ENCODE measurements at regions not wholly inside any gene's neighbourhood (a gene's known extent, or its start where the extent isn't known, plus 50 kb on each side); places are given as distances from the start of the nearest gene placed in this dataset.

DNA sequence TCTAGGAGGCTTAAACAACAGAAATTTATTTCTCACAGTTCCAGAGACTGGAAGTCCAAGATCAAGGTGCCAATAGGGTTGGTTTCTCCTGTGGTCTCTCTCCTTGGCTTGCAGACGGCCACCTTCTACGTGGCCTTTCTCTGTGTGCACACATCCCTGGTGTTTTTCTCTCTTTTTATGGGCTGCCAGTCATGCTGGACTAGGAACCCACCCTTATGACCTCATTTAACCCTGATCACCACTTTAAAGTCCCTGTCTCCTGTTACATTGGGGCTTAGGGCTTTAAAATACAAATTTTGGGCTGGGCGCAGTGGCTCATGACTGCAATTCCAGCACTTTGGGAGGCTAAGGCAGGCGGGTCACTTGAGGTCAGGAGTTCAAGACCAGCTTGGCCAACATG is 157.1 kb downstream of the TLE1 start:
- no peak for DNase-seq (ENCODE audit: low spot score)

- no peak for DNase-seq (ENCODE audit: low spot score)
Measured at GRCh38 chr9:81531511-81531910, 157.8 kb downstream of the TLE1 start.

GRCh38 chr9:81530846-81531245 is 158.5 kb downstream of the TLE1 start:
- DNase-seq (ENCODE audit: low spot score) = no peak

DNA sequence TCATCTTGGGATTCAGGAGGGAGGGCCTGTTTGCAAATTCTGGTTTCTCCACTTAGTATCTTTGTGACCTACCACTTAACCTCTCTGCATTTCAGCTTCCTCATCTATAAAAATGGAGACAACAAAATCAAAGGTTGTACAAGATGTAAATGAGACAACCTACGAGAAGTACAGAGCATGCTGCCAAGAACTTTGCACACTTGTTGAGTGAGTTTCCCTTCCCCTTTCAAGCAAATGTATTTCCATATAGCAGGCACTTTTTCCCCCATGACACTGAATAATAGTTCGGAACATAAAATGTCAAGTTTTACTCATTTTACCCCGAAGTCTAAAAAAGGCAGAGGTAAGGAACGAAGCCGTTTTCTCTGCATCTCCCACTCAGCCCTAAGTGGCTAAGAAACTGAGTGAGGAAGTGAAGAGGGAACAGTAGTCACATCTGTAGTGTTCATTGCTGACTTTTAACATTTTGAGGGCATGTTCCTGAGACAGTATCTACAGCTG is 159.0 kb downstream of the TLE1 start:
- no peak for DNase-seq (ENCODE audit: low spot score)

- DNase-seq (ENCODE audit: low spot score) = no peak
Measured at GRCh38 chr9:81529556-81530193, 159.7 kb downstream of the TLE1 start.

DNA sequence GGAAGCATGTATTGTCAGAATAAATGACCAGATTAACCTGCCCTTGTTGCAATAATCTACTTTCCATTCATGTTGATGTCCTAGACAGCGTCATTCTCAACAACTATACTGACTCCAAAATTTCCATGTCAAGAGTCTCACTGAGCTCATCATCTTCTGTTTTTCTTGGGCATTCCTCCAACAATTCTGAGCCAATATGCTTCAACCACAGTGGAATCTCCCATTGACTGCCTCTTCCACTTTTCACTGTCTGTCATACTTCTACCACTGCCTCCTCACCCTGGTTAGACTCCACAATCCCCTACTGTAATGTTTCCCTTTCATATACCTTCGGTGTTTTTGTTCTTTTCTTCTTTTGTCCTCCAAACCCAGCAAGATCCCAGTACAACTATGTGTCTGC is 162.8 kb downstream of the TLE1 start:
- DNase-seq (ENCODE audit: low spot score) = no peak

- DNase-seq (ENCODE audit: low spot score) = peak; percentile 81
Measured at GRCh38 chr9:81522716-81523551, 166.4 kb downstream of the TLE1 start.

DNA sequence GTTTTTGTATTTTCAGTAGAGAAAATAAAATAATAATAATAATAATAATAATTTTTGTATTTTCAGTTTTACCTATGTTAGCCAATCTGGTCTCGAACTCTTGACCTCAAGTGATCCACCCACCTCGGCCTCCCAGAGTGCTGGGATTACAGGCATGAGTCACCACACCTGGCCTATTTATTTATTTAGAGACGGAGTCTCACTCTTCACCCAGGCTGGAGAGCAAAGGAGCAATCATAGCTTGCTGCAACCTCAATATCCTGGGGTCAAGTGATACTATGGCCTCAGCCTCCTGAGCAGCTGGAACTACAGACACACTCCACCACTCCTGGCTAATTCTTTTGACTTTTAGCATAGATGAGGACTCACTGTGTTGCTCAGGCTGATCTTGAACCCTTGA is 167.5 kb downstream of the TLE1 start:
- no peak for DNase-seq (ENCODE audit: low spot score)

- no peak for DNase-seq (ENCODE audit: low spot score)
Measured at GRCh38 chr9:81519816-81520495, 169.4 kb downstream of the TLE1 start.

DNA sequence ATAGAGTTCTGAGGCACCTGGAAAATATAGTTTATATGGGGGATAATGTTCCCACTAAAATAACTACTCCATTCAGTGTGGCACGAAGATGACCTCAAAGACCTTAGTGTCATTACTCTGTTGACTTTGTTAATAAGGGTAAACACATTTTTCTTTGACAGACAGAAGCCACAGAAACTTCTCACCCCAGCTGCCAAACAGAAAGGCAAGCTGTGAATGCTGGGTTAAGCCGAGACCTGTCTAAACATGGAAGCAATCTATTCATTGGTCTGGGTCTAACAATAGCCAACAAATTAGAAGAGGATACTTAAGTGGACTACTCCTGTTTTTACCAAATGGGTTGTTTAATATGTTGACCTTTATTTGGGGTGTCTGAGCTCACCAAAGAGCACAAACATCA is 171.4 kb downstream of the TLE1 start:
- no peak for DNase-seq (ENCODE audit: low spot score)

DNA sequence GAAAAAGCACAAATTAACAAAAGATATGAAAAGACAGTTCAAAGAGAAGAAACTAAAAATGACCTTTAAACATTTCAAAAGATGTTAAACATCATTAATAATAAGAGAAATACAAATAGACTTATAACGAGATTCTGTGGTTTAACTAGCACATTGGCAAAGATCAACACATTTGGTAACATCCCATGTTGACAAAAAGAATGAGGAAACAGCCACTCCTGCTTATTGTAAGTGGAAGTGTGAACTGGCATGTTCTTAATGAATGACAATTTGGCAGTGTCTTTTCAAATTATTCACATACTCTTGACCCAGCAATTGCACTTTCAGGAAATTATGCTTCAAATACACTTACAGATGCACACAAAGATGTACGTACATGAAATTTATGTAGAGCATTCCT is 176.3 kb downstream of the TLE1 start:
- no peak for DNase-seq (ENCODE audit: low spot score)

- no peak for DNase-seq (ENCODE audit: low spot score)
Measured at GRCh38 chr9:81512641-81513040, 176.7 kb downstream of the TLE1 start.

DNA sequence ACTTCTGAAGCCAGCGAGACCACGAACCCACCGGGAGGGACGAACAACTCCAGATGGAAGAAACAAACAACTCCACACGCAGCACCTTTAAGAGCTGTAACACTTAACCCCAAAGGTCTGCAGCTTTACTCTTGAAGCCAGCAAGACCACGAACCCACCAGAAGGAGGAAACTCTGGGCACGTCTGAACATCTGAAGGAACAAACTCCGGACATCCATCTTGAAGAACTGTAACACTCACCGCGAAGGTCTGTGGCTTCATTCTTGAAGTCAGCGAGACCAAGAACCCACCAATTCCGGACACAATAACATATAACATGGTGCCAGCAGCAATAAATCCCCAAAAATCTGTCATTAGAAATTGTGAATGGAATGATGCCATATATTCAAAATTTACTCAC is 180.9 kb downstream of the TLE1 start:
- DNase-seq (ENCODE audit: low spot score) = no peak

GRCh38 chr9:81506941-81507864 is 182.1 kb downstream of the TLE1 start:
- no peak for DNase-seq (ENCODE audit: low spot score)

GRCh38 chr9:81499594-81499993 is 189.8 kb downstream of the TLE1 start:
- no peak for DNase-seq (ENCODE audit: low spot score)

DNA sequence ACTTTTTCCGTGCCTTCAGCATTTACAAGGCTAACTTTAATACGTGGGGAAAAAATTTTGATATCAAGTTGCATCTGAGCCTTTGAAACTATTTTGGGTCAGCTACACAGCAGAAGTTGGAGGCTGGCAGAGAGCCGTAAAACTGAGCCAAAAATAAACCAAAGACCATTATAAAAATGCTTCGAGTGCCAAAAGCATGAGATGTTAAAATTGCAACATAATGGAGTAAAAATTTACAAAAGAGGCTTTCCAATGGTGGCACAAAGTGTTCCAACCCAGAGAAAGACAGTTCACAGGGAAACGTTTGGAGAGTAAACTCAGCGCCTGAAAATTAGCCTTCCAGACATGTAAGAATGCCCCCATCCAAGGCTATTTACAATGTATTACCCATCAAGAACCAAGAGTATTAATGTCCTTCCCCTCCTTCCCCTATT is 190.3 kb downstream of the TLE1 start:
- DNase-seq (ENCODE audit: low spot score) = no peak

- no peak for DNase-seq (ENCODE audit: low spot score)
Measured at GRCh38 chr9:81498576-81498975, 190.8 kb downstream of the TLE1 start.

- DNase-seq (ENCODE audit: low spot score) = no peak
Measured at GRCh38 chr9:81497091-81497490, 192.3 kb downstream of the TLE1 start.

DNA sequence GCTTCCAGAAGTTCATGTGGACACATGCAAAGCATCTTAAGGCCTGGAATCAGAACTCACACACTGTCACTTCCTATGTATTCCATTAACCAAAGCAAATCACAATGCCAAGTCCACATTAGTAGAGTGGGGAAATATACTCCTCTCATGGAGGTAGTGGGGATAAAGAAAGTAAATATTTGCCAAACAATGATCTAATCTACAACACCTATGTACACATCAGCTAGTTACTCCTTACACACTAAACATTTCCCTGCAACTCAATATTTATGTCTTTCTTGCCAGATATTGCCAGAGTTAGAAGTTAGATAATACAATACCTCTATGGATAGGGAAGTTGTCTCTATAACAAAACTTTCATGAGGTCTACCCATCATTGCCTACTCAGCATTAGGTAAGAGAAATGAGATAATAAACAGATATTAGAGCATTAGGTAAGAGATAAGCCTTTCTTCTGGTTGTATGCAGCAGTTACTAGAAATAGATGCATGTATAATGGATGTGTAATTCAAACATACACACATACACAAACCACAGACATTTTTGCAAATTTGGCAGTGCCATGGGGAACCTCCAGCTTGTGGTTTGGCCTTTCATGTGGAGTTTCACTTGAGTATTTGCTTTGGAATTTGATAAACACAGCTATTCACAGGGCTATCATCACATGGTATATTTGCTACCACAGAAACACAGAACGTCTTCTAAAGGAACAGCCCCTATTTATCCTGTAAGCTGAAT is 196.5 kb downstream of the TLE1 start:
- no peak for DNase-seq (ENCODE audit: low spot score)

GRCh38 chr9:81490605-81491331 is 198.6 kb downstream of the TLE1 start:
- no peak for DNase-seq (ENCODE audit: low spot score)

Measured in pons (tissue), 1 donor.